ENCODE measurements at regions not wholly inside any gene's neighbourhood (a gene's known extent, or its start where the extent isn't known, plus 50 kb on each side); places are given as distances from the start of the nearest gene placed in this dataset.
A peak's percentile ranks its signal among the peaks of the same experiment; 100 is the strongest.

DNA sequence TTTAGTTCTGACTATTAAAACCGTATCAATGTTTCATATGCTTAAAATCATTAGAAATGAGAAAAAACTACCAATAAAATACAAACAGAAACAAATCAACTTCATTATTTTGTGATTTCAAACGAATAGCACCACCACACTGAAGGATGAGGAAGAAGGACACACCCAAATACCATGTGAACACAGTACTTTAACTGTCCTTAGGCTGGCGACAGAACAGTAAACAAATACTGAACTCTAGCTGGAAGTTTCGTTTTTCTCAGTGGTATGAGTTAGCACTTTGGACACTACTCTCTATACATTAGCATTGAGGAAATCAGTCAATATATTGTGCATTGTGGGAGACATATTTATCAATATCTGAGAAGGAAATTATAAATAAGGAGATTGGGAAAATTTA, 202.4 kb upstream of the AGAP1 start:
- TF ChIP-seq, protein P1, sequence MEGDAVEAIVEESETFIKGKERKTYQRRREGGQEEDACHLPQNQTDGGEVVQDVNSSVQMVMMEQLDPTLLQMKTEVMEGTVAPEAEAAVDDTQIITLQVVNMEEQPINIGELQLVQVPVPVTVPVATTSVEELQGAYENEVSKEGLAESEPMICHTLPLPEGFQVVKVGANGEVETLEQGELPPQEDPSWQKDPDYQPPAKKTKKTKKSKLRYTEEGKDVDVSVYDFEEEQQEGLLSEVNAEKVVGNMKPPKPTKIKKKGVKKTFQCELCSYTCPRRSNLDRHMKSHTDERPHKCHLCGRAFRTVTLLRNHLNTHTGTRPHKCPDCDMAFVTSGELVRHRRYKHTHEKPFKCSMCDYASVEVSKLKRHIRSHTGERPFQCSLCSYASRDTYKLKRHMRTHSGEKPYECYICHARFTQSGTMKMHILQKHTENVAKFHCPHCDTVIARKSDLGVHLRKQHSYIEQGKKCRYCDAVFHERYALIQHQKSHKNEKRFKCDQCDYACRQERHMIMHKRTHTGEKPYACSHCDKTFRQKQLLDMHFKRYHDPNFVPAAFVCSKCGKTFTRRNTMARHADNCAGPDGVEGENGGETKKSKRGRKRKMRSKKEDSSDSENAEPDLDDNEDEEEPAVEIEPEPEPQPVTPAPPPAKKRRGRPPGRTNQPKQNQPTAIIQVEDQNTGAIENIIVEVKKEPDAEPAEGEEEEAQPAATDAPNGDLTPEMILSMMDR (IDR thresholded peaks at IDR 0.05), result no peak
- no peak for ATAC-seq
- H3K27ac ChIP-seq, result no peak overlapping the region

DNA sequence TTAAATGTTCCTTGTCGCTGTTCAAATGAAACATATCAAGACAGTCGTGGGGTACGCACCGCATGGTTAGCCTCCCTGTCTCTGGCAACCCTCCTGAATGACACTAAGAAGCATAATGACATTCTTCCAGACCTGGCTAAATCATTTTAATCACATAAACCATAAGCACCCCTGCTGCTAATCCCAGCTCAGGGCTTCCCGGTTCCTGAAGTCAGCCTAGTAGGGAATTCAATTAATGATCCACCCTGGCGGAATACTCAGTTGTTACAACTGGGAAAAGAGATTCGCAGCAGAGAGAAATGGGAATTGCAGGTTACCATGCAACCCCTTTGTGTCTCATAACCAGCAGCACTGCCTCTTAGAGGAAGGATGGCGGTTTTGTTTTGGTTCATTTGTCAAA, 200.8 kb upstream of the AGAP1 start:
- no peaks in the 10 kb centered on the region for H3K36me3 ChIP-seq
- no peaks in the 10 kb centered on the region for H3K4me1 ChIP-seq
- H3K27ac ChIP-seq, result no peak overlapping the region
- intact Hi-C loops (cut with DNase I), result no loop called here
- TF ChIP-seq, protein P1 (IDR thresholded peaks at IDR 0.05), result no peak
- H3K4me3 ChIP-seq, result no peak overlapping the region
- ATAC-seq (no peak), DNase-seq (no peak)
- no peaks in the 10 kb centered on the region for H3K9me3 ChIP-seq
- no peaks in the 10 kb centered on the region for H3K27me3 ChIP-seq (ENCODE audit: low read depth)

More for the DNA sequence above, 202.4 kb upstream of the AGAP1 start:
- intact Hi-C loops (cut with DNase I), result no loop called here
- Histone ChIP-seq H3K36me3 (no peaks in the 10 kb centered on the region), H3K4me1 (no peaks in the 10 kb centered on the region), H3K4me3 (no peak overlapping the region), H3K27me3 (ENCODE audit: low read depth) (no peaks in the 10 kb centered on the region), H3K9me3 (no peaks in the 10 kb centered on the region)
- no peak for DNase-seq

DNA sequence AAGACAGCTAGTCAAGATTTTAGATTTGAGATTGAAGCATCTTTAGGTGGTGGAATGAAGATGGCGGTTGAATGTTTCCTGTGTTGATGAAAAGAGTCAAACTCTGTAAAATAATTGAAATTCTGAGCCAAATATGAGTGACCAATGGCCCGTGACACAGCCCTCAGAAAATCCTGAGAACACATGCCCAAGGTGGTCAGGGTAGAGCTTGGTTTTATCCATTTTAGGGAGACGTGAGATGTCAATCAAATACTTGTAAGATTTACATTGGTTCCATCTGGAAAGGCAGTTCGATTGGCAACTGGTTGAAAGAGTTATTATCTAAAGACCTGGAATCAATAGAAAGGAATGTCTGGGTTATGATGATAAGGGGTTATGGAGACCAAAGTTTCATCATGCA, 198.0 kb upstream of the AGAP1 start:
- Histone ChIP-seq H3K9me3 (no peaks in the 10 kb centered on the region), H3K36me3 (no peaks in the 10 kb centered on the region), H3K4me1 (no peaks in the 10 kb centered on the region), H3K27me3 (ENCODE audit: low read depth) (no peaks in the 10 kb centered on the region), H3K4me3 (no peak overlapping the region), H3K27ac (no peak overlapping the region)
- intact Hi-C loops (cut with DNase I), result no loop called here
- DNase-seq, result no peak
- TF ChIP-seq, protein P1 (IDR thresholded peaks at IDR 0.05), result no peak
- ATAC-seq, result no peak

DNA sequence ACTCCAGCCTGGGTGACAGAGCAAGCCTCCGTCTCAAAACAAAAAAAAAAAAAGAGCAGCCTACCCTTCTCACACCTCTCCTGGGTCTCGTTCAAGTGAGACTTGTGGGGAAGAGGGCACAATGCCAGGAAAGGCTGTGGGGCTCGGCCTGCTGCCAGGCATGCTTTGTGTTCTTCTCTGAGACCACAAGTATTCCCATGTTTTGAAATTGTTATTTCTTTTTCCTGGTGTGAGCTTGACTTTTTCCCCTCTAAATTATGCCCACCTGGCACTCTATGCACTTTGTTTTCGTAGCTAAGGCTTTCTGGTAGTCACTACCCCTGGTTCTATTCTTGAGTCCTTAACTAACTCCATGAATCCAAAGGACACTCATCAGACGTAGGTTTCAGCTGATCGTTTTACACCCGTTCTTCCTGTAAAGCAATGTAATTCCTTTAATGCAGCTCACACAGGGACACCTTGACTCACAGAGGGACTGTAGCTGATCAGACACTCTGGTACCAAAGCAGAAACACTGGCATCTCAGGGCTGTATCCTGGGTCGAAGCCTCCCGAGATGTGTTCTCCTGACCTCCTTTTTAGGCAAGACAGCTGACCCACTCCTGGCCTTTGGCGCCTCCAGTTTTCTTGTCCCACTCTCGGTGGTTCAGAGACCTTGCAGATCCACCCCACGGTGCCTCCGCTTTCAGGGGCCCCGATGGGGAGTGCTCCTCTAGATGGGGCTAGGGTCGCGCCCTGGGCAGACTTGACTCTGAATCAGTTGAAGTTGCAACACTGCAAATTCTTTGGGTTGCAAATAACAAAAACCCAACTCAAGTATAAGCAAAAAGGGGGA, 193.3 kb upstream of the AGAP1 start:
- TF ChIP-seq, protein P1 (IDR thresholded peaks at IDR 0.05), result no peak
- no peaks in the 10 kb centered on the region for H3K4me1 ChIP-seq
- H3K27me3 ChIP-seq (ENCODE audit: low read depth), result no peaks in the 10 kb centered on the region
- no peaks in the 10 kb centered on the region for H3K9me3 ChIP-seq
- peak; percentile 75 for ATAC-seq
- DNase-seq, result peak; percentile 74
- H3K36me3 ChIP-seq, result no peaks in the 10 kb centered on the region
- no peak overlapping the region for H3K4me3 ChIP-seq
- intact Hi-C loops (cut with DNase I), result no loop called here
- peak overlapping the region; percentile 33 for H3K27ac ChIP-seq

DNA sequence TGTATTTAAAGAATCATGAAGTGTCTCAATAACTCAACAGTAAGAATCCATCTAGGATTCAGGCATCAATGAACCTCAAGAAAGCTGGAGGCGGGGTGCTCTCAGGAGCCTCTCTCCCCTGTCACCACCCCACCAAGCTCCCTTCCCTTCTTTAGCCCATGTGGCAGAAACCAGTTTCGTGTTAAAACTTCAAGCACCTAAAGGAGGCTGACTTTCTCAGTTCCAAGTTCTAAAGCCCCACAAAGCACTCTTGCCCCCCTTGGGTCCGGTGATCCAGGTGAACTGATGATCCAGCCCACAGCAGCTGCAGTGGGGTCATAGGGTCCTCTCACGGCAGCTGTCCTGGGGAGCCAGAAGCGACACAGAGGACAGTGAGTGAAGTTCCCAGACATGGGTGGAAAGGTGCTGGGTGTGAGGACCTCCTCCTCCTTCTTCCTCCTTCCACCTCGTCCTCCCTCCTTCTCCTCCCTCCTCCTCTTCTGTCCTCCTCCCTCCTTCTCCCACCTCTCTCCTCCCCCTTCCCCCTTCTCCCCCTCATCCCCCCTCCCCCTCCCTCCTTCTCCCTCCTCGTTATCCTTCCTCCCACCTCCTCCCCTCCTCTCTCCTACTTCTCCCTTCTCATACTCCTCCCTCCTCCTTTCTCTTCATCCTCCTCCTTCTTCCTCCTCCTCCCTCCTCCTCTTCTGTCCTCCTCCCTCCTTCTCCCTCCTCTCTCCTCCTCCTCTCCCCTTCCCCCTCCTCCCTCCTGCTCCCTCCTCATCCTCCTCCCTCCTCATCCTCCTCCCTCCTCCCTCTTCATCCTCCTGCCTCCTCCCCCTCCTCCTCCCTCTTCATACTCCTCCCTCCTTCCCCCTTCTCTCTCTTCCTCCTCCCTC, 192.4 kb upstream of the AGAP1 start:
- intact Hi-C loops (cut with DNase I), result no loop called here
- no peak overlapping the region for H3K27ac ChIP-seq
- no peaks in the 10 kb centered on the region for H3K4me1 ChIP-seq
- ATAC-seq, result no peak
- no peaks in the 10 kb centered on the region for H3K36me3 ChIP-seq
- no peaks in the 10 kb centered on the region for H3K27me3 ChIP-seq (ENCODE audit: low read depth)
- H3K9me3 ChIP-seq, result no peaks in the 10 kb centered on the region
- TF ChIP-seq, protein P1 (IDR thresholded peaks at IDR 0.05), result no peak
- no peak overlapping the region for H3K4me3 ChIP-seq
- DNase-seq, result no peak
